ENCODE measurements at regions not wholly inside any gene's neighbourhood (a gene's known extent, or its start where the extent isn't known, plus 50 kb on each side); places are given as distances from the start of the nearest gene placed in this dataset.

DNA sequence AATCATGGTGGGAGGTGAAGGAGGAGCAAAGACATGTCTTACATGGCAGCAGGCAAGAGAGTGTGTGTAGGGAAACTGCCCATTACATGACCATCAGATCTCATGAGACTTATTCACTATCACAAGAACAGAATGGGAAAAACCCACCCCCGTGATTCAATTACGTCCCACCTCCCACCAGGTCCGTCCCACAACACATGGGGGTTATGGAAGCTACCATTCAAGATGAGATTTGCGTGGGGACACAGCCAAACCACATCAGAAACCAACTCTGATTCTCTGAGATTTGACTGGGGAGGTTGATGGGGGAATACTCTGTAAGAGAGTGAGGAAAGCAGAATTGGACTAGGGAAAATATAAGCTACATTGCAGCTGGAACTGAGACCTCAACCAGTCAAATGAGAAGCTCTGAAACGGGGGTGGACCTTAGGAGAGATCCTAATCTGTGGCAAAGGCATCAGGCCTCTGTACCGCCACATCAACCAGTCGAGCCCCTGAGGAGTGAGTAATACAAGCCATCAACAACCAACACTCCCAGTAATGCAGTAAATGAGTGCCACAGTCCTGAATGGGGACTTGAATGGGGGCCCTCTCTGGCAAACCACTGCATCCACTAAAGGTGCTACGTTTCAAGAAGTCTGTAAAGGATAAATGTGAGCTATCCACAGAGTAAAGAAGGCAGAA is 207.9 kb upstream of the GADL1 start:
- H3K27me3 ChIP-seq (ENCODE audit: insufficient read depth, low read length), result no peaks in the 10 kb centered on the region
- no peak for DNase-seq (ENCODE audit: insufficient read length, low spot score, missing footprints)
- TF ChIP-seq, protein P1, sequence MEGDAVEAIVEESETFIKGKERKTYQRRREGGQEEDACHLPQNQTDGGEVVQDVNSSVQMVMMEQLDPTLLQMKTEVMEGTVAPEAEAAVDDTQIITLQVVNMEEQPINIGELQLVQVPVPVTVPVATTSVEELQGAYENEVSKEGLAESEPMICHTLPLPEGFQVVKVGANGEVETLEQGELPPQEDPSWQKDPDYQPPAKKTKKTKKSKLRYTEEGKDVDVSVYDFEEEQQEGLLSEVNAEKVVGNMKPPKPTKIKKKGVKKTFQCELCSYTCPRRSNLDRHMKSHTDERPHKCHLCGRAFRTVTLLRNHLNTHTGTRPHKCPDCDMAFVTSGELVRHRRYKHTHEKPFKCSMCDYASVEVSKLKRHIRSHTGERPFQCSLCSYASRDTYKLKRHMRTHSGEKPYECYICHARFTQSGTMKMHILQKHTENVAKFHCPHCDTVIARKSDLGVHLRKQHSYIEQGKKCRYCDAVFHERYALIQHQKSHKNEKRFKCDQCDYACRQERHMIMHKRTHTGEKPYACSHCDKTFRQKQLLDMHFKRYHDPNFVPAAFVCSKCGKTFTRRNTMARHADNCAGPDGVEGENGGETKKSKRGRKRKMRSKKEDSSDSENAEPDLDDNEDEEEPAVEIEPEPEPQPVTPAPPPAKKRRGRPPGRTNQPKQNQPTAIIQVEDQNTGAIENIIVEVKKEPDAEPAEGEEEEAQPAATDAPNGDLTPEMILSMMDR (IDR thresholded peaks at IDR 0.05; ENCODE audit: extremely low read depth, low read depth, low read length), result no peak
- no peak overlapping the region for H3K4me3 ChIP-seq (ENCODE audit: insufficient read depth, low read length)
- H3K4me1 ChIP-seq (ENCODE audit: insufficient read depth, low read length), result peaks cover 22% of the 10 kb centered on the region
- H3K27ac ChIP-seq (ENCODE audit: low read depth, low read length), result no peak overlapping the region
- no peak overlapping the region for H3K4me2 ChIP-seq (ENCODE audit: insufficient read depth, low read length)
- H3K9me3 ChIP-seq (ENCODE audit: low read depth, low read length), result no peaks in the 10 kb centered on the region
- no peaks in the 10 kb centered on the region for H4K20me1 ChIP-seq (ENCODE audit: insufficient read depth, low read length)
- H3K79me2 ChIP-seq (ENCODE audit: insufficient read depth, low read length), result no peaks in the 10 kb centered on the region
- H3K36me3 ChIP-seq (ENCODE audit: insufficient read depth, low read length), result no peaks in the 10 kb centered on the region
- H2AFZ ChIP-seq (ENCODE audit: low read length), result no peak overlapping the region

DNA sequence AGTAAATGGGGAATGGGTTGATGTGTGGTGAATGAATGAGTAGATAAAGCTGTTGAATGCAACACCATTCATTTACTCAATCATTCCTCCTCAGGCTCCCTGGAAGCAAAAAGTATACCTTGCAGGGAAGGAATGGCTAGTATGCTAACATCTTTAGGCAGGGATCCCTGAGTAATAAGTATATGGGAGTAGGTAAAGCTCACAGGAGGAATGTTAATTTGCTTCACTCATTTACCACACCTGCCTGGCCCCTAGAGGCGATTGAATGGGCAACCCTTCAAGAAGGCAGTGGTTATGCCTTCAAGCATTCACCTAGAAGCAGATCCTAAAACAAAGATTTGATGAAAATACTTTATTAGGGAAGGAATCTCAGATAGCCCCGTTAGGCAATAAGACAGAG is 208.7 kb upstream of the GADL1 start:
- no peaks in the 10 kb centered on the region for H3K9me3 ChIP-seq (ENCODE audit: low read depth, low read length)
- H3K4me1 ChIP-seq (ENCODE audit: insufficient read depth, low read length), result peaks cover 22% of the 10 kb centered on the region
- DNase-seq (ENCODE audit: insufficient read length, low spot score, missing footprints), result no peak
- no peak overlapping the region for H3K27ac ChIP-seq (ENCODE audit: low read depth, low read length)
- no peaks in the 10 kb centered on the region for H3K27me3 ChIP-seq (ENCODE audit: insufficient read depth, low read length)
- no peaks in the 10 kb centered on the region for H4K20me1 ChIP-seq (ENCODE audit: insufficient read depth, low read length)
- no peaks in the 10 kb centered on the region for H3K79me2 ChIP-seq (ENCODE audit: insufficient read depth, low read length)
- no peaks in the 10 kb centered on the region for H3K36me3 ChIP-seq (ENCODE audit: insufficient read depth, low read length)
- H2AFZ ChIP-seq (ENCODE audit: low read length), result no peak overlapping the region
- no peak overlapping the region for H3K4me2 ChIP-seq (ENCODE audit: insufficient read depth, low read length)
- TF ChIP-seq, protein P1 (IDR thresholded peaks at IDR 0.05; ENCODE audit: extremely low read depth, low read depth, low read length), result no peak
- no peak overlapping the region for H3K4me3 ChIP-seq (ENCODE audit: insufficient read depth, low read length)

DNA sequence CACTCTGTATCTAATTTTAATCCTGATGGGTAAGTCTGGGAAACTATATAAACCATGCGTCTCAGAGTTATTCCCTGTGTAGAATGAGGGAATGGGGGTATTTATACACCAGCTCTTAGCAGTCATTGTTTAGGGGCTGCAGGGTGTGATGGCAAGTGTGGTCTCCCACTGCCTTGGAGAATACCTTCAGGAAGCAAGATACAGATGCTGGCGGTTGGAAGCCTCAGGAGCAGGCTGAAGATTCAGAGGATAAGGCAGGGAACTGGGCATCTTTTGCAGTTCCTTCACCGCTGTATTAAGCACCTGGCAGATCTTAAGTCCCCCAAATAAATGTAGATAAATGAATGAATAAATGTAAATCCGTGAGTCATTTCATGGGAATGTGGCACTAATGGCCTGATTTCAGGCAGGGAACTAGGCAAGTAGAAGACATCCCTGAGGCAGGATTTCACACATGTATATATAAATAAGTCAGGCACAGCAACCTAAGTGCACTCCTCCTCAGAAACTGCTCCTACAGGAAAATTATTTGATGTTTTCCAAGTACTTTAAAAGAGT is 209.2 kb upstream of the GADL1 start:
- Histone ChIP-seq H4K20me1 (ENCODE audit: insufficient read depth, low read length) (no peaks in the 10 kb centered on the region), H3K9me3 (ENCODE audit: low read depth, low read length) (no peaks in the 10 kb centered on the region), H3K79me2 (ENCODE audit: insufficient read depth, low read length) (no peaks in the 10 kb centered on the region), H3K4me2 (ENCODE audit: insufficient read depth, low read length) (no peak overlapping the region), H3K4me1 (ENCODE audit: insufficient read depth, low read length) (peaks cover 22% of the 10 kb centered on the region), H3K4me3 (ENCODE audit: insufficient read depth, low read length) (no peak overlapping the region), H3K27ac (ENCODE audit: low read depth, low read length) (no peak overlapping the region), H3K36me3 (ENCODE audit: insufficient read depth, low read length) (no peaks in the 10 kb centered on the region), H2AFZ (ENCODE audit: low read length) (no peak overlapping the region), H3K27me3 (ENCODE audit: insufficient read depth, low read length) (no peaks in the 10 kb centered on the region)
- TF ChIP-seq, protein P1 (IDR thresholded peaks at IDR 0.05; ENCODE audit: extremely low read depth, low read depth, low read length), result no peak
- DNase-seq (ENCODE audit: insufficient read length, low spot score, missing footprints), result no peak

DNA sequence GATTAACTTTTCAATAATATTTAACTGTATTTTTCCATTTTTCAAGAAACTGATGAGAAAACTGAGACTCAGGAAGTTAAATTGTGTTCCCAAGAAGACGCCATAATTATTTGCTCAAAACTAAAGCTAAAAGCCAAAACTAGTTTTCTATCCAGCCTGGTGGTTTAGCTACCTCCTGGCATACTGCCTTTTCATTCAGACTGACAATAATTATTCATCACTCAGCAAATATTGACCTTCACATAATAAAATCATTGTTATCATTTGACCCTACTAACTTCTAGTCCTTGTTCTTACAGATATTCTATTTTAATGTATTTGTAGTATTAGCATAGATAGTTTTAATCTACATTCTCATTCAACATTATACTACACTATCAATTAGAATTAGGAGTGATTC is 210.6 kb upstream of the GADL1 start:
- no peaks in the 10 kb centered on the region for H3K36me3 ChIP-seq (ENCODE audit: insufficient read depth, low read length)
- H3K27me3 ChIP-seq (ENCODE audit: insufficient read depth, low read length), result no peaks in the 10 kb centered on the region
- no peaks in the 10 kb centered on the region for H4K20me1 ChIP-seq (ENCODE audit: insufficient read depth, low read length)
- no peaks in the 10 kb centered on the region for H3K79me2 ChIP-seq (ENCODE audit: insufficient read depth, low read length)
- H3K9me3 ChIP-seq (ENCODE audit: low read depth, low read length), result no peaks in the 10 kb centered on the region
- TF ChIP-seq, protein P1 (IDR thresholded peaks at IDR 0.05; ENCODE audit: extremely low read depth, low read depth, low read length), result no peak
- DNase-seq (ENCODE audit: insufficient read length, low spot score, missing footprints), result no peak
- H3K4me1 ChIP-seq (ENCODE audit: insufficient read depth, low read length), result peaks cover 22% of the 10 kb centered on the region
- no peak overlapping the region for H2AFZ ChIP-seq (ENCODE audit: low read length)
- peak overlapping the region; percentile 76 for H3K27ac ChIP-seq (ENCODE audit: low read depth, low read length)
- peak overlapping the region; percentile 48 for H3K4me2 ChIP-seq (ENCODE audit: insufficient read depth, low read length)
- H3K4me3 ChIP-seq (ENCODE audit: insufficient read depth, low read length), result no peak overlapping the region
